Psoas muscle (tissue), 7 donors: ENCODE measurements at regions not wholly inside any gene's neighbourhood (a gene's known extent, or its start where the extent isn't known, plus 50 kb on each side); places are given as distances from the start of the nearest gene placed in this dataset.

ENCODE experiments used
- ATAC-seq, 4 donors: fragments of 200-7000 bp; cut with Tn5 transposase; one replicate each; pipeline ENCODE4 v1.9.1; 2020; ENCODE audit warnings: moderate library complexity in 3 of 4, mild to moderate bottlenecking in 2 of 4
- DNase-seq, 2 donors: peaks; one replicate each; pipeline ENCODE4 v3.0.0-alpha.2; 2020
- H3K27ac ChIP-seq: fragments of 200-600 bp; one replicate; pipeline ENCODE4 v1.8.0; 2022
- H3K27me3 ChIP-seq, 3 donors: fragments of 200-600 bp in 1 of 3; one replicate each; pipeline versions ENCODE4 v1.6.1 to v1.8.0; 2013 to 2022; ENCODE audit warnings: low read length in 2 of 3, mild to moderate bottlenecking in 2 of 3, moderate library complexity in 1 of 3; ENCODE audit not compliant: insufficient read depth in 3 of 3
- H3K36me3 ChIP-seq, 2 donors: fragments of 200-600 bp in 1 of 2; one replicate each; pipeline versions ENCODE4 v1.6.1 to v1.8.0; 2013 to 2022; ENCODE audit warnings: low read depth in 1 of 2, mild to moderate bottlenecking in 1 of 2, moderate library complexity in 1 of 2; ENCODE audit not compliant: insufficient read depth in 1 of 2
- H3K4me1 ChIP-seq: fragments of 200-600 bp; one replicate; pipeline ENCODE4 v1.8.0; 2022
- H3K4me3 ChIP-seq: fragments of 200-600 bp; one replicate; pipeline ENCODE4 v1.8.0; 2022; ENCODE audit warnings: mild to moderate bottlenecking
- H3K9me3 ChIP-seq: fragments of 200-600 bp; one replicate; pipeline ENCODE4 v1.8.0; 2022
- WGBS, 3 donors: extraction: QIAGEN DNeasy Blood & Tissue Kit; methylation state at CpG; one replicate each; pipeline versions ENCODE4 v1.1.6 to v1.1.7; 2013; 5-methylcytosine and 5-hydroxymethylcytosine counted together
- intact Hi-C, 2 donors: fragments of 100-400 bp; cut with DNase I; formaldehyde crosslinking; loops; one replicate each; pipeline versions ENCODE4 v1.11.0 to v1.14.2; 2022
- TF ChIP-seq, protein P1 (sequence below): fragments of 200-600 bp; IDR thresholded peaks from one replicate; pipeline ENCODE4 v1.8.0; 2022; ENCODE audit warnings: antibody characterized with exemption
- donor health status: healthy with polysubstance abuse.
- donor health status: DM: no; HTN: no; CAD: no; lungs with moderate emphysema.
- donor health status: Bipolar disorder and iron deficiency.
- donor health status: healthy.
- donor health status: DM: yes; HTN: yes; CAD: no.
- donor health status: DM: no; HTN: no; CAD: no.
- donor health status: DM: yes; HTN: yes; CAD: no.

DNA sequence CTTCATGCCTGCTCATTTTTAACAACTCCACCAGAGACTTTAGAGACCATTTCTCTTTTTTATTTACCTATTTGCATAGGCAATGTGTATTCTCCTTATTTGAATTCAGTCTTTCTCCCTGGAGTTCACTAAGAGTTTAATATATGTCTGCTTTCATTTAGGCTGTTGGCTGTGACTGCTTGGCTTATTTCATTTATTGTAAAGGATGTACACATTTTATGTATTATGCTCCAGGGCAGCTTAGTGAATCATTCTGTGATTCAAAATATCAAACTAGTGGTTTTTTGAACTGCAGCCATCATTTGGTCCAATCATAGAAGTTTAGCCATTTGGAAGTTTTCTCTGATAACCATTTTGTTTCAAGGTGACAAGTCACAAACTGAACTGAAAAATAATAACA, 229.6 kb downstream of the LPIN1 start:
- no peak for ATAC-seq
- Histone ChIP-seq H3K4me3 (no peak overlapping the region), H3K4me1 (no peaks in the 10 kb centered on the region), H3K27ac (no peak overlapping the region), H3K9me3 (peaks cover 20% of the 10 kb centered on the region), H3K36me3 (no peaks in the 10 kb centered on the region), H3K27me3 (no peaks in the 10 kb centered on the region)
- no peak for DNase-seq
- TF ChIP-seq, protein P1, sequence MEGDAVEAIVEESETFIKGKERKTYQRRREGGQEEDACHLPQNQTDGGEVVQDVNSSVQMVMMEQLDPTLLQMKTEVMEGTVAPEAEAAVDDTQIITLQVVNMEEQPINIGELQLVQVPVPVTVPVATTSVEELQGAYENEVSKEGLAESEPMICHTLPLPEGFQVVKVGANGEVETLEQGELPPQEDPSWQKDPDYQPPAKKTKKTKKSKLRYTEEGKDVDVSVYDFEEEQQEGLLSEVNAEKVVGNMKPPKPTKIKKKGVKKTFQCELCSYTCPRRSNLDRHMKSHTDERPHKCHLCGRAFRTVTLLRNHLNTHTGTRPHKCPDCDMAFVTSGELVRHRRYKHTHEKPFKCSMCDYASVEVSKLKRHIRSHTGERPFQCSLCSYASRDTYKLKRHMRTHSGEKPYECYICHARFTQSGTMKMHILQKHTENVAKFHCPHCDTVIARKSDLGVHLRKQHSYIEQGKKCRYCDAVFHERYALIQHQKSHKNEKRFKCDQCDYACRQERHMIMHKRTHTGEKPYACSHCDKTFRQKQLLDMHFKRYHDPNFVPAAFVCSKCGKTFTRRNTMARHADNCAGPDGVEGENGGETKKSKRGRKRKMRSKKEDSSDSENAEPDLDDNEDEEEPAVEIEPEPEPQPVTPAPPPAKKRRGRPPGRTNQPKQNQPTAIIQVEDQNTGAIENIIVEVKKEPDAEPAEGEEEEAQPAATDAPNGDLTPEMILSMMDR = no peak
- intact Hi-C loops = no loop called here

DNA sequence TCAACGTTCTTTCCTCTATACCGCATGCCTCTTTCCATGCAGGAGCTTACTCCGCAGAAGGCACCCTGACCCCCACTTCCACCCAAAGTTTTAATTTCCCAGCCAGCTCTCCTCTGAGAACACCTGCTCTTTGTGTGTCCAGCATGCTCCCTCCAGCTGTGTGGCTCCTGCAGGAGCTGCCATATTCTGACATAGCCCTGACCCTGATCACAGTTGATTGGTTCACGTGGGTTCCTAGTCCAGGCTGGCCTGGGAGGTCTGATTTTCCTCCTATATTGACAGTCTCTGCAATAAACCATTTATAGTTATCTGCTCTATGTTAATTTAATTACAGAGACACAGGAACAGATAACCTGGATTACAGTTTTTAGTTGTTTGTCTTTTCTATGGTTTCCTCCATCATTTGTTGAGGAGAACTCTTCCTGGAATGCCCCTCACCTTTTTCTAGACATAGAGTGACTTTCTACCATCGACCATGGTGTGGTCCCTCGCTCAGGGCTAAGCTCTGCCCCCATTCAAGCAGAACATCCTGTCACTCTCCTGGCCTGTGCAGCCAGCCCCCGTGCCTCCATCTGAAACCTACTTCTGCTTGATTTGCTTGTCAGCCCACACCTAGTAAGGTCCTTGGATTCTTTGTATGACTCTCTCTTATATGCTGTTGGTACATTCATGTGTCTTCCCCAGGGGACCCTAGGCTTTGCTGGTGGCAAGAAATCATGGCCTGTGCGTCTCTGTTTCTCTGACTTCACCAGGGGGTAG, 231.5 kb downstream of the LPIN1 start:
- Histone ChIP-seq H3K27me3 (peaks cover 0 to 2% (median under 1%) of the 10 kb centered on the region in 3 donors), H3K27ac (no peak overlapping the region), H3K36me3 (no peaks in the 10 kb centered on the region), H3K4me3 (no peak overlapping the region), H3K4me1 (no peaks in the 10 kb centered on the region), H3K9me3 (peaks cover 18% of the 10 kb centered on the region)
- DNase-seq (no peak), ATAC-seq (no peak)
- intact Hi-C loops = no loop called here
- 87 to 96% (median 94%) methylated on average over 8 of the region's 8 CpGs for WGBS, 3 donors
- TF ChIP-seq, protein P1 = no peak

DNA sequence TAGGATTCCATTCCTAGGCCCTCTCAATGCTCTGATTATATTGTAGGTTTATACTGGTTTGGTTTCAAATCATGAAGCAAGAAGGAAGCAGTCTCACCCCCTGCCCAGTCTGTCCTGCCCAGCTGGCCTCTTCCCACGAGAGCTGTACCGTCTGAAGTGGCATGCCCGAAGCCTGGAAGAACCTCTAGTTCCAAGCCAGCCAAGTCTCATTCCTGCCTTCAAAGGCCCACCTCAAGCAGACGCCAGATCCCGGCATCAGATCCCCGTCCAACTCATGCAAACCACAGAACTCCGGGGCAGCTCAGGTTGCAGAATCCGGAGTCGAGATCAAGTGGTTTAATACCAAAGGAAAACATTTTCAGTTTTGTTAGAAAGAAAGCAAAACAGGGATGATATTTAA, 234.4 kb downstream of the LPIN1 start:
- Histone ChIP-seq H3K27me3 (peaks cover 0 to 3% (median 2%) of the 10 kb centered on the region in 3 donors), H3K27ac (no peak overlapping the region), H3K4me1 (no peaks in the 10 kb centered on the region), H3K9me3 (peaks cover 3% of the 10 kb centered on the region), H3K36me3 (no peaks in the 10 kb centered on the region), H3K4me3 (no peak overlapping the region)
- ATAC-seq (no peak), DNase-seq (peak in 1 of 2 donors; percentile 17)
- WGBS, 3 donors = 31 to 46% (median 40%) methylated on average over 9 of the region's 9 CpGs
- intact Hi-C loops = no loop called here
- TF ChIP-seq, protein P1 = no peak

DNA sequence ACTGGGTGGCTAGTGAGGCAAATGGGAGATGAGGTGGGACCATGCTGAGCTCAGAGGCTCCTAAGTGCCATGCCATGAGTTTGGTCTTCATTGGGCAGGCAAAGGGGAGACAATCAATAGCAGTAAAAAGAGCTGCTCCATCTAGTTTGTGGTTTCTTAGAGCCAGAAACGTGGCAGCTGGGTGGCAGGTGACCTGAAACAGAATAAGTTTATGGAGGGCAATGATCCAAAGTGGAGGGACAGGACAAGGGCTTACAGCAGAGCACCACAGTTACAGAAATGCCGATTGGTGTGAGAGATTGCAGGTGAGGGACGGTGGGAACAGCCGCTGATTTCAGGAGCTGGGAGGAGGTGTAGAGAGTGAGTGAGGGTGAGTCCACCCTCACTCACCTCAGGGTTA, 237.0 kb downstream of the LPIN1 start:
- TF ChIP-seq, protein P1 = no peak
- H3K4me3 ChIP-seq = no peak overlapping the region
- H3K27ac ChIP-seq = no peak overlapping the region
- intact Hi-C loops = no loop called here
- no peaks in the 10 kb centered on the region for H3K36me3 ChIP-seq
- peaks cover 0 to 10% (median 2%) of the 10 kb centered on the region in 3 donors for H3K27me3 ChIP-seq
- DNase-seq (no peak), ATAC-seq (no peak)
- H3K4me1 ChIP-seq = no peaks in the 10 kb centered on the region
- H3K9me3 ChIP-seq = peaks cover 3% of the 10 kb centered on the region
- 66 to 72% (median 68%) methylated on average over 4 of the region's 4 CpGs for WGBS, 3 donors

DNA sequence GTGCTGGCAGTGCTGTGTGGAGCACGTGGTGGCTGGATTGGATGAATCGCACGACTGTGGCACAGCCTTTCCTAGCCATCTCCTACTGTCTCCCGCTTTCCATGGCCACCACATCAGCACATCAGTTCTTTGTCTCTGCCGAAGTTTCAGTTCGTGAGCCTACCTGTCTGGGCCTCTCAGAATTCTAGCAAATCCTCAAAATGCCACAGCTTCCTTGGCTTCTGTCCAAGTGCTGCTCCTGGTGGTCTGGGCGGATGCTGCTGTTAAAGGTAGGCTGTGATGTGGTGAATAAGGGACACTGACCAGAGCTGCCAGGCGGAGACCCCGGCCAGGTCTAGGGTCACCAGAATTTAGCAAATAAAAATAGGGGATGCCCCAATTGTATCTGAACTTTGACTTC, 237.4 kb downstream of the LPIN1 start:
- H3K27ac ChIP-seq = no peak overlapping the region
- peaks cover 3% of the 10 kb centered on the region for H3K9me3 ChIP-seq
- TF ChIP-seq, protein P1 = no peak
- no peak for DNase-seq
- no peaks in the 10 kb centered on the region for H3K4me1 ChIP-seq
- ATAC-seq = no peak
- no peak overlapping the region for H3K4me3 ChIP-seq
- WGBS, 3 donors = 35 to 47% (median 41%) methylated on average over 9 of the region's 9 CpGs
- intact Hi-C loops = no loop called here
- peaks cover 0 to 10% (median 2%) of the 10 kb centered on the region in 3 donors for H3K27me3 ChIP-seq
- H3K36me3 ChIP-seq = no peaks in the 10 kb centered on the region
